ENCODE measurements at regions not wholly inside any gene's neighbourhood (a gene's known extent, or its start where the extent isn't known, plus 50 kb on each side); places are given as distances from the start of the nearest gene placed in this dataset.
A peak's percentile ranks its signal among the peaks of the same experiment; 100 is the strongest.

GRCh38 chr14:75333606-75334548 lies 55.2 kb downstream of the FOS start:
- Histone ChIP-seq H3K36me3 (ENCODE audit: insufficient read depth, low read length) (no peaks in the 10 kb centered on the region), H3K4me1 (ENCODE audit: insufficient read depth, low read length, poor library complexity, severe bottlenecking) (peaks cover 6% of the 10 kb centered on the region), H3K4me3 (ENCODE audit: low read depth, low read length, poor library complexity, severe bottlenecking) (no peak overlapping the region), H3K79me2 (ENCODE audit: insufficient read depth, low read depth, low read length) (no peaks in the 10 kb centered on the region), H3K9me2 (ENCODE audit: insufficient read depth, low read length) (no peaks in the 10 kb centered on the region), H3K27ac (ENCODE audit: low read depth, low read length, poor library complexity, severe bottlenecking) (no peak overlapping the region), H3K4me2 (ENCODE audit: low read length) (peak overlapping the region; percentile 3; the same call in 1 of the 2 replicates), H2AFZ (ENCODE audit: low read length) (peak overlapping the region; percentile 31; the same call in 1 of the 2 replicates), H4K20me1 (ENCODE audit: insufficient read depth, low read length) (no peaks in the 10 kb centered on the region), H3K9me3 (ENCODE audit: low read length) (no peaks in the 10 kb centered on the region)
- DNase-seq (ENCODE audit: low spot score) = no peak
- BruUV-seq (replicated peaks) = no TSS peak
- POLR2A ChIA-PET = interaction anchor here (0.6 to 0.8 kb wide), 4 partner anchors 12 to 393 kb away, joined by 3 to 4 read pairs (median 3); no protein-coding TSS in a partner anchor
- CTCF ChIA-PET (ENCODE audit: unreplicated experiment) = interaction anchor here (0.6 kb wide), 1 partner anchor 207 kb away, joined by 3 read pairs; no protein-coding TSS in a partner anchor
- TF ChIP-seq EZH2phosphoT487 (IDR thresholded peaks at IDR 0.05; ENCODE audit: borderline replicate concordance, low read depth, low read length) = no peak
- TF ChIP-seq, protein P1, sequence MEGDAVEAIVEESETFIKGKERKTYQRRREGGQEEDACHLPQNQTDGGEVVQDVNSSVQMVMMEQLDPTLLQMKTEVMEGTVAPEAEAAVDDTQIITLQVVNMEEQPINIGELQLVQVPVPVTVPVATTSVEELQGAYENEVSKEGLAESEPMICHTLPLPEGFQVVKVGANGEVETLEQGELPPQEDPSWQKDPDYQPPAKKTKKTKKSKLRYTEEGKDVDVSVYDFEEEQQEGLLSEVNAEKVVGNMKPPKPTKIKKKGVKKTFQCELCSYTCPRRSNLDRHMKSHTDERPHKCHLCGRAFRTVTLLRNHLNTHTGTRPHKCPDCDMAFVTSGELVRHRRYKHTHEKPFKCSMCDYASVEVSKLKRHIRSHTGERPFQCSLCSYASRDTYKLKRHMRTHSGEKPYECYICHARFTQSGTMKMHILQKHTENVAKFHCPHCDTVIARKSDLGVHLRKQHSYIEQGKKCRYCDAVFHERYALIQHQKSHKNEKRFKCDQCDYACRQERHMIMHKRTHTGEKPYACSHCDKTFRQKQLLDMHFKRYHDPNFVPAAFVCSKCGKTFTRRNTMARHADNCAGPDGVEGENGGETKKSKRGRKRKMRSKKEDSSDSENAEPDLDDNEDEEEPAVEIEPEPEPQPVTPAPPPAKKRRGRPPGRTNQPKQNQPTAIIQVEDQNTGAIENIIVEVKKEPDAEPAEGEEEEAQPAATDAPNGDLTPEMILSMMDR (conservative IDR thresholded peaks at IDR 0.05; ENCODE audit: low read length) = no peak
- intact Hi-C loops (cut with micrococcal nuclease; ENCODE audit: unreplicated experiment) = no loop called here

DNA sequence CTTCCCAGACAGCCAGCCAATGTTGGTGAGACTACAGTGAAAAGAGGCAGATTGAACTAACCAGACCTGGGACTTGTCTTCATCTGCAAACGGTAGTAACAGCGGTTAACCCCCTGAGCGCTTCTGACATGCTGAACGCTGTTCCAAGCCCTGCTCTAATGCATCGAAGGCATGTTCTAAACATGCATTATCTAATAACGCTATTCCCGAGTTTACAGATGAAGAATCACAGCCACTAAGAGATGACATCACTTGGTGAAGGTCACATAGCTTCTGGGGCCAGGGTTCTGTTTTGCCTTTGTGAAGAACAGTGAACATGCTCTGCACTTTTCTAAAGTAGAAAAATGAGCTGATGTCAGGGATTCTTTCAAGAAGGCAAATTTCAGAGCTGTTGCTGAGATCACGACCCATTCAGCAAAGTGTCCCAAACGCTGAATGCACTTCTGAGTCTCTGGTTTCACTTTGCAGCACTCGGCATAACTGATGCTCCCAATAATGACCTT lies 56.0 kb downstream of the FOS start:
- POLR2A ChIA-PET = no interaction called here
- H2AFZ ChIP-seq (ENCODE audit: low read length) = peak overlapping the region; percentile 31; the same call in 1 of the 2 replicates
- BruUV-seq (replicated peaks) = no TSS peak
- H4K20me1 ChIP-seq (ENCODE audit: insufficient read depth, low read length) = no peaks in the 10 kb centered on the region
- H3K27ac ChIP-seq (ENCODE audit: low read depth, low read length, poor library complexity, severe bottlenecking) = no peak overlapping the region
- H3K9me3 ChIP-seq (ENCODE audit: low read length) = no peaks in the 10 kb centered on the region
- intact Hi-C loops (cut with micrococcal nuclease; ENCODE audit: unreplicated experiment) = no loop called here
- CTCF ChIA-PET (ENCODE audit: unreplicated experiment) = no interaction called here
- H3K4me3 ChIP-seq (ENCODE audit: low read depth, low read length, poor library complexity, severe bottlenecking) = no peak overlapping the region
- no peak for TF ChIP-seq EZH2phosphoT487 (IDR thresholded peaks at IDR 0.05; ENCODE audit: borderline replicate concordance, low read depth, low read length)
- TF ChIP-seq, protein P1 (conservative IDR thresholded peaks at IDR 0.05; ENCODE audit: low read length) = no peak
- H3K4me1 ChIP-seq (ENCODE audit: insufficient read depth, low read length, poor library complexity, severe bottlenecking) = peaks cover 6% of the 10 kb centered on the region
- H3K9me2 ChIP-seq (ENCODE audit: insufficient read depth, low read length) = no peaks in the 10 kb centered on the region
- H3K79me2 ChIP-seq (ENCODE audit: insufficient read depth, low read depth, low read length) = no peaks in the 10 kb centered on the region
- H3K36me3 ChIP-seq (ENCODE audit: insufficient read depth, low read length) = no peaks in the 10 kb centered on the region
- no peak for DNase-seq (ENCODE audit: low spot score)
- peak overlapping the region; percentile 3; the same call in 1 of the 2 replicates for H3K4me2 ChIP-seq (ENCODE audit: low read length)
